Kidney tubule cell (primary cell): ENCODE measurements at regions not wholly inside any gene's neighbourhood (a gene's known extent, or its start where the extent isn't known, plus 50 kb on each side); places are given as distances from the start of the nearest gene placed in this dataset.
"Not testable (repeated sequence)": the region's sequence is repeated elsewhere in the genome, so short reads cannot be mapped to it uniquely, and the experiment has no call there.

Experiments
- DNase-seq: peaks from one replicate; pipeline ENCODE4 v3.0.0-alpha.2; 2018; ENCODE audit warnings: low spot score

GRCh38 chr17:12195418-12195817, 174.7 kb downstream of the MAP2K4 start:
- no peak for DNase-seq

GRCh38 chr17:12201294-12201880, 180.7 kb downstream of the MAP2K4 start:
- no peak for DNase-seq

- no peak for DNase-seq
Observed at GRCh38 chr17:12209632-12210191, 189.0 kb downstream of the MAP2K4 start.

GRCh38 chr17:12220714-12221439, 200.2 kb downstream of the MAP2K4 start:
- not testable (repeated sequence) for DNase-seq

- no peak for DNase-seq
Observed at GRCh38 chr17:12222392-12222791, 201.7 kb downstream of the MAP2K4 start.

GRCh38 chr17:12227547-12227946, 206.9 kb downstream of the MAP2K4 start:
- DNase-seq, result no peak

- no peak for DNase-seq
Observed at GRCh38 chr17:12229335-12229734, 208.7 kb downstream of the MAP2K4 start.

- DNase-seq, result no peak
Observed at GRCh38 chr17:12230481-12231354, 210.0 kb downstream of the MAP2K4 start.

GRCh38 chr17:12231355-12231682, 210.6 kb downstream of the MAP2K4 start:
- DNase-seq, result peak; percentile 62

- not testable (repeated sequence) for DNase-seq
Observed at GRCh38 chr17:12239021-12239420, 218.3 kb downstream of the MAP2K4 start.

GRCh38 chr17:12242345-12242954, 221.8 kb downstream of the MAP2K4 start:
- no peak for DNase-seq

GRCh38 chr17:12247761-12248160, 227.1 kb downstream of the MAP2K4 start:
- DNase-seq, result no peak

GRCh38 chr17:12250973-12251372, 230.3 kb downstream of the MAP2K4 start:
- no peak for DNase-seq

- no peak for DNase-seq
Observed at GRCh38 chr17:12252462-12252861, 231.8 kb downstream of the MAP2K4 start.

GRCh38 chr17:12254460-12254859, 233.8 kb downstream of the MAP2K4 start:
- DNase-seq, result no peak

- DNase-seq, result peak; percentile 61
Observed at GRCh38 chr17:12256380-12256995, 235.8 kb downstream of the MAP2K4 start.

GRCh38 chr17:12257176-12257575, 236.5 kb downstream of the MAP2K4 start:
- no peak for DNase-seq

GRCh38 chr17:12261354-12261753, 240.7 kb downstream of the MAP2K4 start:
- DNase-seq, result no peak

- no peak for DNase-seq
Observed at GRCh38 chr17:12269751-12270150, 249.1 kb downstream of the MAP2K4 start.

GRCh38 chr17:12277827-12278226, 257.1 kb downstream of the MAP2K4 start:
- no peak for DNase-seq

- DNase-seq, result peak; percentile 80
Observed at GRCh38 chr17:12282056-12282455, 261.4 kb downstream of the MAP2K4 start.

- DNase-seq, result no peak
Observed at GRCh38 chr17:12287953-12288352, 267.3 kb downstream of the MAP2K4 start.
